HepG2 (cell line): ENCODE measurements at regions not wholly inside any gene's neighbourhood (a gene's known extent, or its start where the extent isn't known, plus 50 kb on each side); places are given as distances from the start of the nearest gene placed in this dataset.

Experiments used
- ATAC-seq: fragments of 200-7000 bp; cut with Tn5 transposase; 3 replicates; pipeline ENCODE4 v1.9.1; 2020; ENCODE audit warnings: mild to moderate bottlenecking, moderate library complexity
- BruUV-seq: library from RNA; stranded (reverse); fragments of 400-500 nt; replicated peaks from 2 replicates; lab custom pipeline; 2021; lab: Mats Ljungman, UMichigan
- CTCF ChIA-PET: fragments of 300-600 bp; formaldehyde crosslinking; extraction: SDS; loops from one replicate; lab custom pipeline; 2021; ENCODE audit warnings: low total read pairs, inconsistent platforms, low intra/inter-chr PET ratio; lab: Yijun Ruan, JAX
- POLR2A ChIA-PET: fragments of 350-600 bp; sonication (Branson Sonifier 250); formaldehyde crosslinking; loops from one replicate; lab custom pipeline; 2020; ENCODE audit warnings: antibody characterized with exemption, inconsistent platforms; lab: Yijun Ruan, JAX
- DNase-seq: peaks from one replicate; pipeline ENCODE4 v3.0.0-alpha.2; 2015; ENCODE audit warnings: low spot score
- FAIRE-seq: peaks from 3 replicates; lab custom pipeline; 2011; peaks lifted over from hg19 to GRCh38; lab: Jason Lieb, UNC
- H2AFZ ChIP-seq: one replicate; pipeline ENCODE4 v1.6.1; 2011; ENCODE audit warnings: low read length, inconsistent platforms
- H3K27ac ChIP-seq: fragments of 300-600 bp; 3 replicates; pipeline ENCODE4 v1.8.0; 2011; ENCODE audit warnings: mixed run types, mild to moderate bottlenecking, mixed read lengths, low read length, inconsistent platforms; ENCODE audit not compliant: insufficient read depth; ENCODE audit errors: extremely low read length
- H3K27me3 ChIP-seq, 2 experiments: fragments of 200-600 bp in 1 of 2; 2 replicates in 1 of 2; 3 replicates in 1 of 2; pipeline versions ENCODE4 v1.6.0 to v1.8.0; 2011; ENCODE audit warnings: low read length in 2 of 2, mild to moderate bottlenecking in 2 of 2, moderate library complexity in 2 of 2, inconsistent platforms in 1 of 2; ENCODE audit not compliant: insufficient read depth in 2 of 2, control insufficient read depth in 1 of 2
- H3K36me3 ChIP-seq, 2 experiments: fragments of 200-600 bp in 1 of 2; replicated peaks in 1 of 2; 2 replicates in 1 of 2; 3 replicates in 1 of 2; pipeline versions ENCODE4 v1.5.1 to v1.8.0; 2011; ENCODE audit warnings: low read length in 2 of 2, inconsistent platforms in 1 of 2; ENCODE audit not compliant: insufficient read depth in 2 of 2, control insufficient read depth in 1 of 2
- H3K4me1 ChIP-seq: 2 replicates; pipeline ENCODE4 v1.5.1; 2012; ENCODE audit warnings: low read length, inconsistent platforms; ENCODE audit not compliant: insufficient read depth
- H3K4me2 ChIP-seq: 2 replicates; pipeline ENCODE4 v1.6.0; 2011; ENCODE audit warnings: low read depth, low read length, inconsistent platforms
- H3K4me3 ChIP-seq, 3 experiments: fragments of 200-600 bp in 1 of 3; sonication (generic), shearing (Covaris generic) in 1 of 3; replicated peaks in 1 of 3; 2 replicates each; pipeline ENCODE4 v1.5.1; 2011 to 2016; ENCODE audit warnings: low read length in 3 of 3, inconsistent platforms in 2 of 3, low read depth in 2 of 3, mild to moderate bottlenecking in 2 of 3, control low read depth in 1 of 3, mixed read lengths in 1 of 3; ENCODE audit not compliant: insufficient read depth in 1 of 3
- H3K79me2 ChIP-seq: one replicate; pipeline ENCODE4 v1.6.1; 2011; ENCODE audit warnings: low read length, inconsistent platforms; ENCODE audit not compliant: insufficient read depth
- H3K9ac ChIP-seq: 2 replicates; pipeline ENCODE4 v1.6.0; 2011; ENCODE audit warnings: mild to moderate bottlenecking, low read depth, low read length, inconsistent platforms; ENCODE audit not compliant: insufficient read depth
- H3K9me3 ChIP-seq: 2 replicates; pipeline ENCODE4 v1.5.1; 2012; ENCODE audit warnings: mild to moderate bottlenecking, low read length
- H4K20me1 ChIP-seq: 2 replicates; pipeline ENCODE4 v1.6.0; 2011; ENCODE audit warnings: inconsistent platforms, mild to moderate bottlenecking, low read length, moderate library complexity; ENCODE audit not compliant: insufficient read depth
- ATF1 ChIP-seq: IDR thresholded peaks from 2 replicates; pipeline ENCODE4 v1.6.1; 2016; ENCODE audit warnings: mild to moderate bottlenecking, control low read depth
- CREM ChIP-seq, 2 experiments: sonication (generic) in 1 of 2; formaldehyde crosslinking in 1 of 2; IDR thresholded peaks; 2 replicates each; pipeline versions ENCODE4 v1.4.0 to v1.6.1; 2016 to 2020; ENCODE audit warnings: antibody characterized with exemption in 1 of 2, mild to moderate bottlenecking in 1 of 2, missing genetic modification reagents in 1 of 2
- GLI4 ChIP-seq: sonication (generic); formaldehyde crosslinking; IDR thresholded peaks from 2 replicates; pipeline ENCODE4 v1.5.1; 2020; ENCODE audit warnings: missing genetic modification reagents, mild to moderate bottlenecking, moderate library complexity, borderline replicate concordance
- HIVEP1 ChIP-seq: sonication (generic); formaldehyde crosslinking; IDR thresholded peaks from 2 replicates; pipeline ENCODE4 v1.4.0; 2020; ENCODE audit warnings: mild to moderate bottlenecking, missing genetic modification reagents
- KAT2B ChIP-seq: fragments of 150-350 bp; IDR thresholded peaks from 2 replicates; pipeline ENCODE4 v1.6.1; 2014; ENCODE audit warnings: low read depth, low read length, borderline replicate concordance
- MAFK ChIP-seq, 2 experiments: IDR thresholded peaks in 1 of 2; conservative IDR thresholded peaks in 1 of 2; 2 replicates each; pipeline ENCODE4 v1.6.1; 2011; ENCODE audit warnings: improper control_type of control experiment in 2 of 2, low read length in 2 of 2
- MED1 ChIP-seq: sonication (generic); formaldehyde crosslinking; IDR thresholded peaks from 2 replicates; pipeline ENCODE4 v1.4.0; 2020; ENCODE audit warnings: missing genetic modification reagents
- MIER3 ChIP-seq: IDR thresholded peaks from 2 replicates; pipeline ENCODE4 v1.6.1; 2016; ENCODE audit warnings: missing compliant biosample characterization, borderline replicate concordance
- NFATC3 ChIP-seq: sonication (generic); formaldehyde crosslinking; IDR thresholded peaks from 2 replicates; pipeline ENCODE4 v1.5.1; 2020; ENCODE audit warnings: mild to moderate bottlenecking, missing genetic modification reagents
- POLR2G ChIP-seq: fragments of 200-400 bp; formaldehyde crosslinking; IDR thresholded peaks from 2 replicates; pipeline ENCODE4 v1.6.1; 2018; ENCODE audit warnings: mild to moderate bottlenecking, low read depth, low read length, moderate library complexity
- REPIN1 ChIP-seq: sonication (generic); formaldehyde crosslinking; IDR thresholded peaks from 2 replicates; pipeline ENCODE4 v1.8.0; 2022; ENCODE audit warnings: missing genetic modification reagents, low read depth, mild to moderate bottlenecking, borderline replicate concordance
- ZFP41 ChIP-seq: sonication (generic); formaldehyde crosslinking; IDR thresholded peaks from 2 replicates; pipeline ENCODE4 v1.4.0; 2020; ENCODE audit warnings: mild to moderate bottlenecking, missing genetic modification reagents, borderline replicate concordance
- ZFP90 ChIP-seq: sonication (generic); formaldehyde crosslinking; IDR thresholded peaks from 2 replicates; pipeline ENCODE4 v1.8.0; 2022; ENCODE audit warnings: missing genetic modification reagents, mild to moderate bottlenecking, inconsistent platforms, borderline replicate concordance
- ZNF121 ChIP-seq: sonication (generic); formaldehyde crosslinking; IDR thresholded peaks from 2 replicates; pipeline ENCODE4 v1.5.0; 2020; ENCODE audit warnings: mild to moderate bottlenecking, missing genetic modification reagents
- ZNF549 ChIP-seq: sonication (generic); formaldehyde crosslinking; IDR thresholded peaks from 2 replicates; pipeline ENCODE4 v1.5.0; 2020; ENCODE audit warnings: missing genetic modification reagents
- ZNF644 ChIP-seq: IDR thresholded peaks from 2 replicates; pipeline ENCODE4 v1.6.1; 2016; ENCODE audit warnings: low read depth
- ZNF883 ChIP-seq: sonication (generic); formaldehyde crosslinking; IDR thresholded peaks from 2 replicates; pipeline ENCODE4 v1.5.1; 2020; ENCODE audit warnings: mild to moderate bottlenecking, missing genetic modification reagents; ENCODE audit errors: not compliant biosample characterization
- WGBS: methylation state at CpG from one replicate; pipeline ENCODE4 v1.1.6; 2017; ENCODE audit warnings: low lambda C conversion rate; 5-methylcytosine and 5-hydroxymethylcytosine counted together
- in situ Hi-C: cut with HindIII; loops from 2 replicates; pipeline ENCODE4 v1.10.0; 2017; ENCODE audit warnings: low pct_unique_long_range_greater_than_20kb; ENCODE audit not compliant: extremely low pct_ligation_motif_present
- intact Hi-C: fragments of 100-400 bp; cut with micrococcal nuclease; formaldehyde crosslinking; loops from one replicate; pipeline ENCODE4 v1.10.0; 2022; ENCODE audit not compliant: unreplicated experiment
- TF ChIP-seq, protein P1 (sequence below): sonication (generic); formaldehyde crosslinking; IDR thresholded peaks from 2 replicates; pipeline ENCODE4 v1.4.0; 2020; ENCODE audit warnings: mild to moderate bottlenecking, missing genetic modification reagents, borderline replicate concordance
- TF ChIP-seq, protein P2 (sequence below): IDR thresholded peaks from 2 replicates; pipeline ENCODE4 v1.6.1; 2012; ENCODE audit warnings: low read depth, low read length, improper control_type of control experiment

DNA sequence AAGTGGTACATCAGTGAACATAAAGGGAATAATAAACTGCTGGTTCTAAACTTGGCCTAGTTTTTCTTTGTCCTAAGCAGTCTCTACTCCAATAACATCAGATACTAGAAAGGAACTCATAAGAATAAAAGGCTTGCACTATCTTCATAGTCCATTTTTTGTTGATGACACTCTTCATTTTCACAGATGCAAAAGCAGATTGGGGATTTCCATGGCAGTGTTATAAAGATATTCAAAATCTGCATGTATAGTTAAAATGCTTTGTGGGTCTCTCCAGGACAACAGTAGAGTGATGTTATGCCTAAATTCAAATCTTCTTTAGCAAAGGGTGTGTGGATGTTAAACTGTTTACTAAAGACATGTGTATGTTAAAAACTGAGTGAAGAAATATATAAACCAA lies 745.8 kb downstream of the TRHDE start:
- intact Hi-C loops (no loop called here), in situ Hi-C loops (no loop called here)
- TF ChIP-seq KAT2B (no peak), ATF1 (no peak), ZNF121 (CRISPR knock-in tag) (no peak), POLR2G (no peak), REPIN1 (CRISPR knock-in tag) (no peak), HIVEP1 (CRISPR knock-in tag) (no peak), MED1 (CRISPR knock-in tag) (no peak), MAFK (conservative IDR thresholded peaks at IDR 0.05 in 1 of 2, IDR thresholded peaks at IDR 0.05 in 1 of 2; ENCODE audit: low read length in 2 of 2) (no peak), ZNF883 (CRISPR knock-in tag) (no peak)
- H4K20me1 ChIP-seq: no peaks in the 10 kb centered on the region
- ChIA-PET POLR2A (no interaction called here), CTCF (no interaction called here)
- FAIRE-seq (no peak), ATAC-seq (no peak), DNase-seq (no peak)
- no peaks in the 10 kb centered on the region for H3K27me3 ChIP-seq
- H3K9ac ChIP-seq: no peak overlapping the region
- no peaks in the 10 kb centered on the region for H3K79me2 ChIP-seq
- H3K4me2 ChIP-seq: no peak overlapping the region
- no peaks in the 10 kb centered on the region for H3K36me3 ChIP-seq
- no peak overlapping the region for H3K4me3 ChIP-seq
- no TSS peak for BruUV-seq
- H3K4me1 ChIP-seq: no peaks in the 10 kb centered on the region
- no peak overlapping the region for H2AFZ ChIP-seq
- peaks cover 58% of the 10 kb centered on the region for H3K9me3 ChIP-seq
- H3K27ac ChIP-seq: no peak overlapping the region

DNA sequence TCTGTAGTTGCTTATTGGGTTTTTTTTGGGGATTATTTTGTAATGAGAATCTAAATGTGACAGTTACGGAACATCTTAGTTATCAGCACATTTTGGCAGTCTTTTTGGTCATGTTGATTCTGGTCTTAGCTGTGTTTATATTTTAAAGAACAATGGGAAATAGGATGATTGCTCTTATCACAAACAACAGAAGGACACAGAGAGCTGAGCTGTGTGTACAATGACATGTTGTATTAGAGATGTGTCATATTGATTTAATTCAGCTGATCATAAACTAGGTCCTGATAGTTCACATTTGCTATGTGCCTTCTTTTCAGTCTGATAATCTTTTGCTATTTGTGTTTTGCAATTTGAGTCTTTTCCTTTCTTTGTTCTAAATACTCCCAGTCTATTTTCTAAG lies 781.7 kb downstream of the TRHDE start:
- CTCF ChIA-PET: no interaction called here
- H2AFZ ChIP-seq: no peak overlapping the region
- no peaks in the 10 kb centered on the region for H3K27me3 ChIP-seq
- TF ChIP-seq CREM (IDR thresholded peaks at IDR 0.05): no peak
- TF ChIP-seq CREM (CRISPR knock-in tag; IDR thresholded peaks at IDR 0.05): no peak
- TF ChIP-seq, protein P1, sequence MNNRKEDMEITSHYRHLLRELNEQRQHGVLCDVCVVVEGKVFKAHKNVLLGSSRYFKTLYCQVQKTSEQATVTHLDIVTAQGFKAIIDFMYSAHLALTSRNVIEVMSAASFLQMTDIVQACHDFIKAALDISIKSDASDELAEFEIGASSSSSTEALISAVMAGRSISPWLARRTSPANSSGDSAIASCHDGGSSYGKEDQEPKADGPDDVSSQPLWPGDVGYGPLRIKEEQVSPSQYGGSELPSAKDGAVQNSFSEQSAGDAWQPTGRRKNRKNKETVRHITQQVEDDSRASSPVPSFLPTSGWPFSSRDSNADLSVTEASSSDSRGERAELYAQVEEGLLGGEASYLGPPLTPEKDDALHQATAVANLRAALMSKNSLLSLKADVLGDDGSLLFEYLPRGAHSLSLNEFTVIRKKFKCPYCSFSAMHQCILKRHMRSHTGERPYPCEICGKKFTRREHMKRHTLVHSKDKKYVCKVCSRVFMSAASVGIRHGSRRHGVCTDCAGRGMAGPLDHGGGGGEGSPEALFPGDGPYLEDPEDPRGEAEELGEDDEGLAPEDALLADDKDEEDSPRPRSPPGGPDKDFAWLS (CRISPR knock-in tag): no peak
- no peak for TF ChIP-seq ZFP41 (CRISPR knock-in tag)
- TF ChIP-seq ZNF549: no peak
- TF ChIP-seq, protein P2, sequence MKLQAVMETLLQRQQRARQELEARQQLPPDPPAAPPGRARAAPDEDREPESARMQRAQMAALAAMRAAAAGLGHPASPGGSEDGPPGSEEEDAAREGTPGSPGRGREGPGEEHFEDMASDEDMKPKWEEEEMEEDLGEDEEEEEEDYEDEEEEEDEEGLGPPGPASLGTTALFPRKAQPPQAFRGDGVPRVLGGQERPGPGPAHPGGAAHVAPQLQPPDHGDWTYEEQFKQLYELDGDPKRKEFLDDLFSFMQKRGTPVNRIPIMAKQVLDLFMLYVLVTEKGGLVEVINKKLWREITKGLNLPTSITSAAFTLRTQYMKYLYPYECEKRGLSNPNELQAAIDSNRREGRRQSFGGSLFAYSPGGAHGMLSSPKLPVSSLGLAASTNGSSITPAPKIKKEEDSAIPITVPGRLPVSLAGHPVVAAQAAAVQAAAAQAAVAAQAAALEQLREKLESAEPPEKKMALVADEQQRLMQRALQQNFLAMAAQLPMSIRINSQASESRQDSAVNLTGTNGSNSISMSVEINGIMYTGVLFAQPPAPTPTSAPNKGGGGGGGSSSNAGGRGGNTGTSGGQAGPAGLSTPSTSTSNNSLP: no peak
- no peak for TF ChIP-seq ZFP90
- no peak for TF ChIP-seq NFATC3 (CRISPR knock-in tag)
- TF ChIP-seq GLI4 (CRISPR knock-in tag): no peak
- TF ChIP-seq ZNF644 (CRISPR knock-in tag): no peak
- no peak for TF ChIP-seq MIER3

More for the DNA sequence above, 781.7 kb downstream of the TRHDE start:
- no peak overlapping the region for H3K27ac ChIP-seq
- in situ Hi-C loops: no loop called here
- no peaks in the 10 kb centered on the region for H3K79me2 ChIP-seq
- H3K4me1 ChIP-seq: no peaks in the 10 kb centered on the region
- no peaks in the 10 kb centered on the region for H3K36me3 ChIP-seq
- 7% methylated on average over 1 of the region's 1 CpG for WGBS
- DNase-seq: no peak
- FAIRE-seq: no peak
- H4K20me1 ChIP-seq: no peaks in the 10 kb centered on the region
- peaks cover 60% of the 10 kb centered on the region for H3K9me3 ChIP-seq
- BruUV-seq: no TSS peak
- no peak for ATAC-seq
- intact Hi-C loops: no loop called here
- POLR2A ChIA-PET: no interaction called here
- no peak overlapping the region for H3K4me2 ChIP-seq
- no peak overlapping the region for H3K4me3 ChIP-seq
- no peak overlapping the region for H3K9ac ChIP-seq
